EL (cell line): ENCODE measurements at regions not wholly inside any gene's neighbourhood (a gene's known extent, or its start where the extent isn't known, plus 50 kb on each side); places are given as distances from the start of the nearest gene placed in this dataset.
"Not testable (repeated sequence)": the region's sequence is repeated elsewhere in the genome, so short reads cannot be mapped to it uniquely, and the experiment has no call there.

Experiments
- DNase-seq: peaks from one replicate; pipeline ENCODE4 v3.0.0-alpha.2; 2016

DNA sequence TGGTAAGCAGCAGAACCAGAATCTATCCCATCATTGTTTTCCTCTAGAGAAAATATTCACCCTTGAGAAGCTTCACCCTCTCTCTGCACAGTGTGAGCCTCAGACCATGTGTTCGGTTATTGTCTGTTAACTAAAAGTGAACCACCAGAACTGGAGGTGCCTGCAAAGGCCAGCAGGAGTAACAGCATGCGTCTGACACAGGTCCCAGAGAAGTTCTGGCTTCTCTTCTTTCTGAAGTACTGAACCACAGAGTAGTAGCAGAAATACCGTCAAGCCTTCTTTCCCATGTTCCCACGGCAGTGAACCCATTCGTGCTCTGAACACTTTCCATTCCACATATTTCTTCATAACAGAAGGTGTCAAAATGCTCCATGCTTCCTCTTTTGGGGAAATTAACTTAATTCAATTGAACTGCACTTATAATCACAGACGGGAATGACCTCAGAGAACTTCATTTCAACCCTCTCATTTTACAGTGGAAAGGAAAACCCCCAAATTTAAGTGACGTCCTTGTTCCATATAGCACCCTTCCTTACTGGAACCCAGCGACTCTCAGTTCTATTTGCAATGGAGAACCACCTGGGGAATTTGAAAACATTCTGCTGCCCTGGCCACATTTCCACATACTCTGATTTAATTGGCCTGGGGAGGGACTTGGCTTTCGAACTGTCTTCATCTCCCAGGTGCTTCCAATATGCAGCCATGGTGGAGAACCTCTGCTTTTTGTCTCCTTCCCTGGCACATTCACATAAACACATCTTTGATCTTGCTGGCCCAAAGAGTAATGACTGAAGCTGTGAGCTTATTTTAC lies 519.1 kb downstream of the RNF144A start:
- DNase-seq, result no peak

DNA sequence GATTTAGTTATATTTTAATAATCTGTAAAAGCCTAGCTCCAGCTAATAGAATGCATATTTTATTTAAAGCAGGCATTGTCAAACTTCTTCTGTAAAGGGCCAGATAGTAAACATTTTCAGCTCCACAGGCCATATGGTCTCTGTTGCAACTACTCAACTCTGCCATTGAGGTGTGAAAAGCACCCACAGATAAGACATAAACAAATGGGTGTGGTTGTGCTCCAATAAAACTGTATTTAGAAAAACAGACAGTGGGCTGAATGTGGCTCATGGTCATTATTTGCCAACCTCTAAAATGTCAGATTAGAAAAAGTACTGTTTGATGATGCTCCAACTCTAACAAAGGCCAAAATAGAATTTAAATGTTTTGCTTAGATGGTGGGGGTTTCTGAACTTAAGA lies 519.9 kb downstream of the RNF144A start:
- no peak for DNase-seq

GRCh38 chr2:7437716-7438632 lies 520.8 kb downstream of the RNF144A start:
- DNase-seq, result no peak

GRCh38 chr2:7438855-7439254 lies 521.6 kb downstream of the RNF144A start:
- no peak for DNase-seq

GRCh38 chr2:7440977-7441376 lies 523.8 kb downstream of the RNF144A start:
- DNase-seq, result no peak

- DNase-seq, result not testable (repeated sequence)
Measured at GRCh38 chr2:7441841-7442240, 524.6 kb downstream of the RNF144A start.

- no peak for DNase-seq
Measured at GRCh38 chr2:7444626-7445025, 527.4 kb downstream of the RNF144A start.

GRCh38 chr2:7448578-7449264 lies 531.5 kb downstream of the RNF144A start:
- no peak for DNase-seq

DNA sequence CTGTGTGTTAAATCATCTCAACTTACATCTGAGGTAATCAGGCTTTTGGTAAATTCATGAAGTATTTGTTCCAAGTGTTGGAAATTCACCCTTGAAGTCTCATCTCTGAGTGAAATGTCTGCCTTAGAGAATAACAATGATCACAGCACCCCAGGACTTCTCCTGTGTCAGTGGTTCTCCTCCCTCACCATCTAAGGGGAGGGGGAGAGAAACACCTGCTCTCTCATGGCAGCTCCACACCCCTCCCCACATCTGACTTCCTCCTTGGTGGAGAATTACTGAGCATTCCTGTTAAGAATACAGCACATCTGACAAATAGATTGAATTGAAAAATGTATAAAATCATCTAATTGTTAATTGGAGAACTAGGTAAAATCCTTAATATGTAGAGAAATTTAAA lies 532.1 kb downstream of the RNF144A start:
- DNase-seq, result no peak

- DNase-seq, result no peak
Measured at GRCh38 chr2:7450188-7450832, 533.1 kb downstream of the RNF144A start.

GRCh38 chr2:7450833-7451190 lies 533.6 kb downstream of the RNF144A start:
- DNase-seq, result no peak

- no peak for DNase-seq
Measured at GRCh38 chr2:7452110-7452876, 535.1 kb downstream of the RNF144A start.

- no peak for DNase-seq
Measured at GRCh38 chr2:7454592-7454991, 537.4 kb downstream of the RNF144A start.

DNA sequence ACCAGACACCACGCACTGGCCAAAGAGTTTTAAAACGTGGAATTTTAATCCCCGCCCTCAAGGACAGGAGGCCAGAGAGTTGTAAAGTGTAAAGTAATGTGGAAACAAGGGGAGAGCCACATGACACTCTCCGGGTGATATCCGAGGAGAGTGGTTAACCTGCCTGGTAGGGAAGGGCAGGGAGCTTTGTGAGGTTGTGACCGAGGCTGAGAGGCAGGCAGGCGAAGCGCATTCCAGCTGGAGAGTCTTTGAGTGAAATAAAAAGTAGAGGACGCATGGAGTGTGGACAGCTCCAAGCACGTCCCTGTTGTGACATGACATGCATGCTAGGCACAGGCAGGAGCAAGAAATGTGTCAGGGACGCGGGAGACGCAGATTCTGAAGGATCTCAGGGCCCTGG lies 539.5 kb downstream of the RNF144A start:
- DNase-seq, result no peak

DNA sequence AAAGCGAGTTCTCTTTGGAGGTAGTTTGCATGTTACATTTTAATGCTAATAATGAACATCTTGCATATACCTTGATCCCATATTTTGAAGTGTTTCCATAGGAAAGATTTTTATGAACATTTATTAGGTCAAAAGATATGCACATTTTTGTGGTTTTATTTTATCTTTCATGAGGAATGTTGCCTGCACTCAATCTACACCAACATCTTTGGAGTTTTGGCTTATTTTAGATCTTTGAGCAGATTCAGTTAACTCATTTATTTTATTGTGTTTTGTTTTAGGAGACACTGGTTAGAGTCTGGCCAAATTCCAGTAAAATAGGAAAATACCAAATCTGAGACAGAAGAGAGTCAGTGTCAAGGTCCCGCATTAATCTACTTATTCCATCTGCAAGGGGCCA lies 540.9 kb downstream of the RNF144A start:
- no peak for DNase-seq

DNA sequence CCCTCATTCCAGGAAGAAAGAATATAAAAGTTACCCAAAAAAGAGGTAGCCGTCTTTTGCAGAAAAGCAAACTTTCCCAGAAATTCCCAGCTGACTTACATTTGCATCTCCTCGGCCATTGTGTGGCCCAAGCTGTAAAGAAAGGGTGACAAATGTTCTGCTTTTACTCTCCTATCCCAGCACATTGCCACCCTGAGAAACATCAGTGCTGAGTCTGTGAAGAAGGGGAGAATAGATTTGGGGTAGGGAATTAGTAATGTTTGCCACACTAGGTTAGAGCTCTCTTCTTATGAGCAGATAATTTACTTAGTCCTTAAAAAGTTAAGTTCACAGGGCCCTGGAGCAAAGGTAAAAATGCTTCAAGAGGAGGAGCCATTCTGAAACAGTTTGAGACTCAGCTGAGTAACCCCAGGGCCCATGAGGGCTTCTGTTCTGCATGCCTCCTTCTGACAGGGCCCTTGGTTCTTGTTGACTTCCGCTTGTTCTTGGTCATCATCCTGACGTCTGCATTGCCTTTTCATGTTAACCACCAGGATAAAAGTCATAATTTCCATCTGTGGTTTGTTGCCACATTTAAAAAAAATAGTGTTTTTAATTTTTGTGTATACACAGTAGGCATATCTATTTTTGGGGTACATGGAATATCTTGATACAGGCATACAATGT lies 550.7 kb downstream of the RNF144A start:
- DNase-seq, result no peak

- no peak for DNase-seq
Measured at GRCh38 chr2:7468448-7468828, 551.2 kb downstream of the RNF144A start.

- DNase-seq, result no peak
Measured at GRCh38 chr2:7468955-7469354, 551.7 kb downstream of the RNF144A start.

GRCh38 chr2:7471185-7471584 lies 554.0 kb downstream of the RNF144A start:
- DNase-seq, result no peak

DNA sequence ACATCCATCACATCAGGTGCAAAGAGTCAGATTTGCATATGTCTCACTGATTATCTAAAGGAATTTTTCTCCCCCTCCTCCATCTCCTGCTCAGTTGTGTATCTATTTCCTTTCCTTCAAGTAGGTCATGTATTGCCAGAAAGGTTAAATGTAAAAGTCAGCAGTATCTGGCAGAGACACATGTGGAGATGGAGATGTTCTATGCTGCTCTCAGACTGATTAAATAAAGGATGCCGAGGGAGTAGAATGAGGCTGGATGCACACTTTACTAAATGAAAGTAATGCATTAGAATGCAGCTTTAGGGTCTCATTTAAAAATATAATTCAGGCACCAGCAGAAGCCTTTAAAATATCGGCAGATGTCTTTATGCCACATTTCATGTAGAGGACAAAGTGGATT lies 555.3 kb downstream of the RNF144A start:
- DNase-seq, result no peak

GRCh38 chr2:7473135-7473771 lies 556.0 kb downstream of the RNF144A start:
- DNase-seq, result no peak
